ENCODE measurements at regions not wholly inside any gene's neighbourhood (a gene's known extent, or its start where the extent isn't known, plus 50 kb on each side); places are given as distances from the start of the nearest gene placed in this dataset.

DNA sequence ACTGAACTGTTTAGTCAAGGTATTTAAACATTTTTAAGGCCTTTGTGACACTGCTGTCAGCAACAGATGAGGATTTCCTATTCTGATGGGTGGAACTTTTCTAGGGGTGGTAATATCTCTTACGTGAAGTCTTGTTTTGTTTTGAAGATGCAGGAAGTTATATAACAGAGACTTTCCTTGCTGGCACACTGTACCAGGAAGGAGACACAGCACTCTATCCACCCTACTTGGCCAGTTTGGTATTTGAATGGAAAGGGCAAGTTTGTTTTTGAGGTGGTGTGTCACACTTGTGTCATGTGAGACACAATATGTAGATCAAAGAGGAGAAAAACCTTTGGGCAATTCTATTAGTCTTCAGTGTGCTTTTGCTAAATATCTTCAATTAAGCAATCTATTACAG, 51.6 kb upstream of the SRP54 start:
- H3K4me3 ChIP-seq (ENCODE audit: low read depth, low read length), result no peak overlapping the region; the same call in 1 of the 2 replicates
- DNase-seq (ENCODE audit: low read depth), result no peak
- TF ChIP-seq, protein P1, sequence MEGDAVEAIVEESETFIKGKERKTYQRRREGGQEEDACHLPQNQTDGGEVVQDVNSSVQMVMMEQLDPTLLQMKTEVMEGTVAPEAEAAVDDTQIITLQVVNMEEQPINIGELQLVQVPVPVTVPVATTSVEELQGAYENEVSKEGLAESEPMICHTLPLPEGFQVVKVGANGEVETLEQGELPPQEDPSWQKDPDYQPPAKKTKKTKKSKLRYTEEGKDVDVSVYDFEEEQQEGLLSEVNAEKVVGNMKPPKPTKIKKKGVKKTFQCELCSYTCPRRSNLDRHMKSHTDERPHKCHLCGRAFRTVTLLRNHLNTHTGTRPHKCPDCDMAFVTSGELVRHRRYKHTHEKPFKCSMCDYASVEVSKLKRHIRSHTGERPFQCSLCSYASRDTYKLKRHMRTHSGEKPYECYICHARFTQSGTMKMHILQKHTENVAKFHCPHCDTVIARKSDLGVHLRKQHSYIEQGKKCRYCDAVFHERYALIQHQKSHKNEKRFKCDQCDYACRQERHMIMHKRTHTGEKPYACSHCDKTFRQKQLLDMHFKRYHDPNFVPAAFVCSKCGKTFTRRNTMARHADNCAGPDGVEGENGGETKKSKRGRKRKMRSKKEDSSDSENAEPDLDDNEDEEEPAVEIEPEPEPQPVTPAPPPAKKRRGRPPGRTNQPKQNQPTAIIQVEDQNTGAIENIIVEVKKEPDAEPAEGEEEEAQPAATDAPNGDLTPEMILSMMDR (IDR thresholded peaks at IDR 0.05; ENCODE audit: low read depth, low read length, missing control alignments), result no peak

DNA sequence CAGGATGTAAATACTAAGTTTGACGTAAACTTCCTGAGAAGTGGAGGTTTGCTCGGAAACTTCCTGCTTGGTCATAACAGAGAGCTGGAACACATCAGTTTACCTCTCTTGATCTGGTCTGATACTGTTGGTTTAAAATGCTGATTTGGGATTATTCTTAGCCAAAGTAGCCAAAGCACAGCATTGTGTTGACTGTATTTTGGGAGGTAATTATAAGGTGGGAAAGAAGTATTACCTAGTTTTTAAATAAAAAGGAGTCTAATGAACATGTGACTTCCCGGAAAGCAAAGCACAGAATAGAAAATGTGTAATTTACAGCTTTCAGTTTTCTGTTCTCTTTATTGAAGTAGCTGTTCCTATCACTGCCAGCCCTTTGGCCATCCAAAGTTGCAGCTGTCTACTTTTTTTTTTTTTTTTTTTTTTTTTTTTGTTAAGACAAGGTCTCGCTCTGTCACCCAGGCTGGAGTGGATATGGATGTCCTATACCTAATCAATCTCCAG, 52.2 kb upstream of the SRP54 start:
- H3K4me3 ChIP-seq (ENCODE audit: low read depth, low read length), result no peak overlapping the region
- DNase-seq (ENCODE audit: low read depth), result peak; percentile 55
- TF ChIP-seq, protein P1 (IDR thresholded peaks at IDR 0.05; ENCODE audit: low read depth, low read length, missing control alignments), result no peak

DNA sequence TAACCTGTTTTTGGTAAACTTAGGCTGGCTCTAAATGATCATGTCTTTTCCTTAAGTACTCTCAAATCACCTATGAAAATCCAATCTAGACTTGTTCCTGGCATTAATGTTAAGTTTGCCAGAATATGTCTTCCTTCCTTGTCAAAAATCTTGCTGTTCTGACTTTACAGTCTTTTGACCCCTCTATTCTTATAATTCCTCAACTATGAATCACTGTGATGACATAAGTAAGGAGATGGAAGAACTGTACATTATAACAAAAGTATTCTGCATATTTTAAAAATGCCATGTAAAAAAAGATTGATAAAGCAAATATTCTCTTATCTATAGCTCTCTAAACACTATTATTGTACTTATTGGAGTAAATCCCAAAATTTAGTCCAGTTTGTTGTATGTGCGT, 51.4 kb upstream of the BAZ1A start:
- no peak for DNase-seq (ENCODE audit: low read depth)
- H3K4me3 ChIP-seq (ENCODE audit: low read depth, low read length), result no peak overlapping the region
- TF ChIP-seq, protein P1 (IDR thresholded peaks at IDR 0.05; ENCODE audit: low read depth, low read length, missing control alignments), result no peak
